ENCODE measurements at regions not wholly inside any gene's neighbourhood (a gene's known extent, or its start where the extent isn't known, plus 50 kb on each side); places are given as distances from the start of the nearest gene placed in this dataset.

GRCh38 chr4:98804403-98804802 lies 124.5 kb downstream of the EIF4E start:
- no peak for TF ChIP-seq CTCF (IDR thresholded peaks at IDR 0.05; ENCODE audit: low read depth, low read length)
- POLR2A ChIA-PET = no interaction called here
- Histone ChIP-seq H3K4me3 (ENCODE audit: low read depth, low read length) (no peak overlapping the region), H3K27me3 (ENCODE audit: control insufficient read depth, insufficient read depth, low read length) (peaks cover 10% of the 10 kb centered on the region), H3K9me3 (ENCODE audit: control insufficient read depth, insufficient read depth, low read length) (no peaks in the 10 kb centered on the region), H3K27ac (ENCODE audit: low read depth, low read length) (no peak overlapping the region)
- CTCF ChIA-PET = no interaction called here
- no peak for DNase-seq (ENCODE audit: low read depth, low spot score)

- POLR2A ChIA-PET = no interaction called here
- TF ChIP-seq CTCF (IDR thresholded peaks at IDR 0.05; ENCODE audit: low read depth, low read length) = no peak
- Histone ChIP-seq H3K27ac (ENCODE audit: low read depth, low read length) (no peak overlapping the region), H3K4me3 (ENCODE audit: low read depth, low read length) (no peak overlapping the region), H3K27me3 (ENCODE audit: control insufficient read depth, insufficient read depth, low read length) (peaks cover 10% of the 10 kb centered on the region), H3K9me3 (ENCODE audit: control insufficient read depth, insufficient read depth, low read length) (no peaks in the 10 kb centered on the region)
- DNase-seq (ENCODE audit: low read depth, low spot score) = no peak
- CTCF ChIA-PET = no interaction called here
Measured at GRCh38 chr4:98803251-98803650, 125.7 kb downstream of the EIF4E start.

- H3K27me3 ChIP-seq (ENCODE audit: control insufficient read depth, insufficient read depth, low read length) = peaks cover 10% of the 10 kb centered on the region
- CTCF ChIA-PET = no interaction called here
- POLR2A ChIA-PET = interaction anchor here (0.6 kb wide), 1 partner anchor 29 kb away, joined by 3 read pairs; no protein-coding TSS in a partner anchor
Measured at GRCh38 chr4:98802770-98803198, 126.1 kb downstream of the EIF4E start.

GRCh38 chr4:98801259-98801725 lies 127.6 kb downstream of the EIF4E start:
- Histone ChIP-seq H3K27me3 (ENCODE audit: control insufficient read depth, insufficient read depth, low read length) (peaks cover 10% of the 10 kb centered on the region), H3K27ac (ENCODE audit: low read depth, low read length) (no peak overlapping the region), H3K4me3 (ENCODE audit: low read depth, low read length) (no peak overlapping the region), H3K9me3 (ENCODE audit: control insufficient read depth, insufficient read depth, low read length) (no peaks in the 10 kb centered on the region)
- no peak for DNase-seq (ENCODE audit: low read depth, low spot score)
- no peak for TF ChIP-seq CTCF (IDR thresholded peaks at IDR 0.05; ENCODE audit: low read depth, low read length)
- ChIA-PET CTCF (no interaction called here), POLR2A (no interaction called here)

More at GRCh38 chr4:98802770-98803198, 126.1 kb downstream of the EIF4E start:
- no peak overlapping the region for H3K27ac ChIP-seq (ENCODE audit: low read depth, low read length)
- TF ChIP-seq CTCF (IDR thresholded peaks at IDR 0.05; ENCODE audit: low read depth, low read length) = no peak
- no peak for DNase-seq (ENCODE audit: low read depth, low spot score)
- no peak overlapping the region for H3K4me3 ChIP-seq (ENCODE audit: low read depth, low read length)
- no peaks in the 10 kb centered on the region for H3K9me3 ChIP-seq (ENCODE audit: control insufficient read depth, insufficient read depth, low read length)

- ChIA-PET POLR2A (no interaction called here), CTCF (no interaction called here)
- no peak overlapping the region for H3K27ac ChIP-seq (ENCODE audit: low read depth, low read length)
- H3K9me3 ChIP-seq (ENCODE audit: control insufficient read depth, insufficient read depth, low read length) = no peaks in the 10 kb centered on the region
- no peak overlapping the region for H3K4me3 ChIP-seq (ENCODE audit: low read depth, low read length)
- no peak for TF ChIP-seq CTCF (IDR thresholded peaks at IDR 0.05; ENCODE audit: low read depth, low read length)
- no peak for DNase-seq (ENCODE audit: low read depth, low spot score)
- no peaks in the 10 kb centered on the region for H3K27me3 ChIP-seq (ENCODE audit: control insufficient read depth, insufficient read depth, low read length)
Measured at GRCh38 chr4:98796991-98797390, 131.9 kb downstream of the EIF4E start.

All from AG04450 (cell line).